ENCODE measurements at regions not wholly inside any gene's neighbourhood (a gene's known extent, or its start where the extent isn't known, plus 50 kb on each side); places are given as distances from the start of the nearest gene placed in this dataset.

DNA sequence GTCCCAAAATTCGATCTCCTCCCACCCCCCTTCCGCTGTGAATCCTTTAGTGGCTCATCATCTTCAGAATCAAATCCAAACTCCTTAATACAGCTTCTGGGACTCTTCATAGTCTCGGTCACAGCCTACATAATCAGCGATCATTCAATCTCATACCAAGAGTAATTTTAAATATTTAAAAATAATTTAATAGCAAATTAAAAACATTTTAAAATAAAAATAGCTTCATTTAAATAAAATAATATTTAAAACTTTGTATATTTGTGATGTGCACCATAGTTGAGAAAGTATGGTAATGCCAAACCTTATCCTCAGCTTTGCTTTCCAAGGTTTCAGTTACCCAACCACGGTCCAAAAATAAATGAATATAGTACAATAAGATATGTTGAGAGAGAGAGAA is 70.0 kb upstream of the NR3C1 start:
- TF ChIP-seq HCFC1 (IDR thresholded peaks at IDR 0.05; ENCODE audit: low read depth, low read length): no peak
- TF ChIP-seq, protein P1, sequence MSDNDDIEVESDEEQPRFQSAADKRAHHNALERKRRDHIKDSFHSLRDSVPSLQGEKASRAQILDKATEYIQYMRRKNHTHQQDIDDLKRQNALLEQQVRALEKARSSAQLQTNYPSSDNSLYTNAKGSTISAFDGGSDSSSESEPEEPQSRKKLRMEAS (CRISPR knock-in tag; IDR thresholded peaks at IDR 0.05): no peak
- TF ChIP-seq POLR2A (conservative IDR thresholded peaks at IDR 0.05): no peak
- TF ChIP-seq MYC (IDR thresholded peaks at IDR 0.05; ENCODE audit: low read depth, low read length): no peak
- no peak for TF ChIP-seq MYC (CRISPR knock-in tag; IDR thresholded peaks at IDR 0.05; ENCODE audit: borderline replicate concordance, low read depth)
- TF ChIP-seq SNIP1 (IDR thresholded peaks at IDR 0.05; ENCODE audit: low read depth): no peak
- no peak for TF ChIP-seq SMAD1 (IDR thresholded peaks at IDR 0.05; ENCODE audit: low read depth, low read length, partially characterized antibody)
- TF ChIP-seq, protein P2, sequence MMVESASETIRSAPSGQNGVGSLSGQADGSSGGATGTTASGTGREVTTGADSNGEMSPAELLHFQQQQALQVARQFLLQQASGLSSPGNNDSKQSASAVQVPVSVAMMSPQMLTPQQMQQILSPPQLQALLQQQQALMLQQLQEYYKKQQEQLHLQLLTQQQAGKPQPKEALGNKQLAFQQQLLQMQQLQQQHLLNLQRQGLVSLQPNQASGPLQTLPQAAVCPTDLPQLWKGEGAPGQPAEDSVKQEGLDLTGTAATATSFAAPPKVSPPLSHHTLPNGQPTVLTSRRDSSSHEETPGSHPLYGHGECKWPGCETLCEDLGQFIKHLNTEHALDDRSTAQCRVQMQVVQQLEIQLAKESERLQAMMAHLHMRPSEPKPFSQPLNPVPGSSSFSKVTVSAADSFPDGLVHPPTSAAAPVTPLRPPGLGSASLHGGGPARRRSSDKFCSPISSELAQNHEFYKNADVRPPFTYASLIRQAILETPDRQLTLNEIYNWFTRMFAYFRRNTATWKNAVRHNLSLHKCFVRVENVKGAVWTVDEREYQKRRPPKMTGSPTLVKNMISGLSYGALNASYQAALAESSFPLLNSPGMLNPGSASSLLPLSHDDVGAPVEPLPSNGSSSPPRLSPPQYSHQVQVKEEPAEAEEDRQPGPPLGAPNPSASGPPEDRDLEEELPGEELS (CRISPR knock-in tag; IDR thresholded peaks at IDR 0.05; ENCODE audit: borderline replicate concordance): no peak
- no peak for TF ChIP-seq FOXJ3 (CRISPR knock-in tag; IDR thresholded peaks at IDR 0.05)
- TF ChIP-seq GABPB1 (CRISPR knock-in tag; IDR thresholded peaks at IDR 0.05): no peak
- TF ChIP-seq NONO (IDR thresholded peaks at IDR 0.05; ENCODE audit: low read depth in 2 of 2, low read length in 1 of 2): no peak
- TF ChIP-seq ZNF57 (CRISPR knock-in tag; IDR thresholded peaks at IDR 0.05): no peak
- no peak for TF ChIP-seq MAZ (CRISPR knock-in tag; conservative IDR thresholded peaks at IDR 0.05 in 1 of 2, IDR thresholded peaks at IDR 0.05 in 1 of 2)

All from K562 (cell line).